ENCODE measurements at regions not wholly inside any gene's neighbourhood (a gene's known extent, or its start where the extent isn't known, plus 50 kb on each side); places are given as distances from the start of the nearest gene placed in this dataset.
"Not testable (repeated sequence)": the region's sequence is repeated elsewhere in the genome, so short reads cannot be mapped to it uniquely, and the experiment has no call there.

GRCh38 chr2:111400598-111401253, 280.0 kb downstream of the BCL2L11 start:
- not testable (repeated sequence) for DNase-seq (ENCODE audit: low spot score)

DNA sequence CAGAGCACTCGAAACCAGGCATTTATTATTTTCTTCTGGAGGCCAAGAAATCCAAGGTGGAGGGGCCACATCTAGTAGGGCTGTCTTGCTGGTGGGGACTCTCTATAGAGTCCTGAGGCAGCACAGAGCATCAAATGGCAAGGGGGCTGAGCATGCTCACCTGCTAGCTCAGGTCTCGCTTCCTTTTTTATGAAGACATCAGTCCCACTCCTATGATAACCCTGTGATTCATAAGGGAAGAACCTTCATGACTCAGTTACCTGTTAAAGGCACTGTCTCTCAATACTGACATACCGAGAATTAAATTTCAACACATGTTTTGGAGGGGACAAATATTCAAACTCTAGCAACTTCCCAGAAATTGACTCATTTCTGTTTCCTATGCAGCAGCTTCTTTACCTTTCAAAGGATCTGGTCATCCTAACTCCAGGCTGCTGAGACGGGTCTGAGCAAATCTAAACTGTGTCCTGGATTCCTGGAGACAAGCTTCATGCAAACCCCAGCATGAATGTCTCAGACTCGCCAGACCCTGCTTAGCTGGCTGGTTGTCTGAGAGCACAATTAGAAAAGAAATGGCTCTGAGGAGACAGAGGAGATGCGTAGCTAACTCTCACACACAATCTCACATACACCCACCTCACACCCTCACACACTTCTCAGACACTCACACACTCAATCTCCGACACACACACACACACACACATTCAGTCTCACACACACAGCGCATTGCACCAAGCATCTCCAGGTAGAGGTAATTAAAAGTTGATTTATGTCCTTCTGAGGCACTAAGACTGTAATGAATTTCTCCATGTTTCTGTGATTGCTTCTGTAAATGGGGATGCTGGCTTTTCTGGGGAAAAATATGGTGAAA, 280.8 kb downstream of the BCL2L11 start:
- not testable (repeated sequence) for DNase-seq (ENCODE audit: low spot score)

- DNase-seq (ENCODE audit: low spot score), result not testable (repeated sequence)
These were observed 281.7 kb downstream of the BCL2L11 start for GRCh38 chr2:111402450-111402849.

DNA sequence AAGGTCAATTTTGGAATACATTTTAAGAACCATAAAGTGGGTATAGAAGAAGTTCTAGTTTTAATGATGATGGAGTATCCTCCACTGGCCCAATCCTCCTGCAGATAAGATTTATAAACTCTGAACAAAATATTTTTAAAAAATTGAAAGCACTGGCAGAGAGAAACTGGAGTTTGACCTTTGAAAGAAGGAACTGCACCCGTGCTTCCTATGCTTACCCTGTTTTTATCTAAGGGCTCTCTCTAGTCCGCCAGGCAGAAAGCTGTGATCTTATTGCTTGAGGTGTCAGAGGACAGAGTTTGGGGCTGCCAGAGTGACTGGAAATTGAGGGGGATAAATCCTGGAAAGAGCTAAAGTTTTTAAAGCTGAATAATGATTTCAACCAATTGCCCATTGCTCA, 282.6 kb downstream of the BCL2L11 start:
- DNase-seq (ENCODE audit: low spot score), result not testable (repeated sequence)

GRCh38 chr2:111406616-111407015, 285.9 kb downstream of the BCL2L11 start:
- not testable (repeated sequence) for DNase-seq (ENCODE audit: low spot score)

DNA sequence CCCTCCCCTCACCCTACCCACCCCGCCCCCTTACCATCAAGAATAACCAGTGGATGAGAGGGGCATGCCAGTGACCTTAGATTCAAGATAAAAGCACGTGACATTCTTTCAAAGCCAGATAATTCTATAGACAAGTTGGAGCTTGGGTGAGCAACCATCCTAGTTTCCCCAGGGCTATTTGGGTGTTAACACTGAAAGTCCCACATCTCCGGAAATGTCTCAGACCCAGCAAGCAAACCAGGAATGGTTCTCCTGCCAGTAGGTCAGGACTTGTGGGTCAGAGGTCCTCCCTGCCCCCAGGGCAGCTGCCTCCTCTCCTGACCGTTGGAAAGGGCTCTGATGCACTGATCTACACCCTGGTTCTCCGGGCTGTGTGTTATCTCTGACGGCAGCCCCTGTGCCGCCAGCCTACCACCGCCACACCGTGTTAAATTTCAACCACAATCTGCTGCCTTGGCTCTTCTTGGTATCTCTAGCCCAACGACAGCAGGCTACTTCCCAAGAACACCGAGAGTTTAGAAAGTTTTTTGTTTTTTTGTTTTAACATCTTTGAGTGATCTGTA, 287.0 kb downstream of the BCL2L11 start:
- DNase-seq (ENCODE audit: low spot score), result not testable (repeated sequence)

DNA sequence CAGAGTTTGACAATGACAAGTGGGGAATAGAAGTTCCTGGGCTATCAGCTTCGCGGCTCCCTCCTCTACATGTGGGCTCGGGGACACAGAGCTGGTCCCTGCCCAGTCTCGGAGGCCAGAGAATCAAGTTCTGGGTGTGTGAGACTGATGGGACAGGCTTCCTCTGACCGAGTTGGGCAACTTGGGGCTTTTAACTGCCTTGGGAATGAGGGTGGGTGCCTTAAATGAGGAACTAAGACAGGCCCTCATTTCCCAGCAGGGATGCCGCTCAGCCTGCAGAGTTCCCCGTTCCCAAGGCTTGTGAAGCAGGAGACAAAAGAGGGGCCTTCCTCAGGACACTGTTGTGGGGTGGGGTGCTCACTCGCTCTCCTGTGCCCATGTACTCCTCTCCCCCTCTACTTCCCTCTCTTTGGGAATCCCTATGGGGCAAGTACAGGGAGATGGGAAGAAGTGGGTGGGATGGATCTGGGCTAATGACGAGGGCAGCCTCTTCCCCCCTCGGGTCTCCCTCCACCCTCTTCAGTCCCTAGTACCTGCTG, 290.2 kb downstream of the BCL2L11 start:
- DNase-seq (ENCODE audit: low spot score), result not testable (repeated sequence)

DNA sequence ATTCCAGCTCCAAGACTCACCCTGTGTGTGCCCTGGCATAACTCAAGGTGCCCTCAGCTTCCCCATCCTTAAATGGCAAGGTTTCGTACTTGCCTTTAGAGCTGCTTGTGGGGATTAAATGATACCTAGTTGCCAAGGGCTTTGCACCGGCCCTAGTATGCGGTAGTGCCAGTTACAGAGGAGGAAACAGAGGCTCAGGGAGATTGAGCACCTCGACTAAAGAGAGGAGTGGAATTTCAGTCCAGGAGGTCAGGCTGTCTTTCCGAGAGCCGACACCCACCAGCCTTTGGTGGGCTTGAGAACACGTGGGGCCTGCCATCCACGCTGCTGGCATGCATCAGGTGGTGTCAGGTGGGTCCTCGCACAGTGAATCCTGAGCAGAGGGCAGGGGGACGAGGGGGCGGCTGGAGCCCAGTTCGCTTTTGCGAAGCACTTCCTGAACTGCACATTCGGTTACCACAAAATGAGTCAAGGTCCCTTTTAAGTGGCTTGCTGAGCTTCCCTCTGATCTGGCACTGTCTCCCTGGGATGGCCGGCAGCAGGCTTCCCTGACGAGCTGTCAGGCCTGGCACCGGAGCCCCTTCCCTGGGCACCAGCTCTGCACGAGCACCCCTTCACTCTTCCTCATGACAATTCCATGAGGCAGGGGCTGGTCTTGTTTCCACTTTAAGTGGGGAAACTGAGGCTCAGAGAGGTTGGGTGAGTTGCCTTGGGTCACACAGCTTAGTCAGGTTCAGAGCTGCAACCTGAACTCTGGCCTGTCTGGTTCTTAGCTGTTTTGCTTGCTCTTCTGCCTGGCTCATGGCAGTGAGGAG, 291.4 kb downstream of the BCL2L11 start:
- not testable (repeated sequence) for DNase-seq (ENCODE audit: low spot score)

GRCh38 chr2:111412841-111413650, 292.3 kb downstream of the BCL2L11 start:
- peak; percentile 68 for DNase-seq (ENCODE audit: low spot score)

GRCh38 chr2:111413950-111414349, 293.2 kb downstream of the BCL2L11 start:
- not testable (repeated sequence) for DNase-seq (ENCODE audit: low spot score)

DNA sequence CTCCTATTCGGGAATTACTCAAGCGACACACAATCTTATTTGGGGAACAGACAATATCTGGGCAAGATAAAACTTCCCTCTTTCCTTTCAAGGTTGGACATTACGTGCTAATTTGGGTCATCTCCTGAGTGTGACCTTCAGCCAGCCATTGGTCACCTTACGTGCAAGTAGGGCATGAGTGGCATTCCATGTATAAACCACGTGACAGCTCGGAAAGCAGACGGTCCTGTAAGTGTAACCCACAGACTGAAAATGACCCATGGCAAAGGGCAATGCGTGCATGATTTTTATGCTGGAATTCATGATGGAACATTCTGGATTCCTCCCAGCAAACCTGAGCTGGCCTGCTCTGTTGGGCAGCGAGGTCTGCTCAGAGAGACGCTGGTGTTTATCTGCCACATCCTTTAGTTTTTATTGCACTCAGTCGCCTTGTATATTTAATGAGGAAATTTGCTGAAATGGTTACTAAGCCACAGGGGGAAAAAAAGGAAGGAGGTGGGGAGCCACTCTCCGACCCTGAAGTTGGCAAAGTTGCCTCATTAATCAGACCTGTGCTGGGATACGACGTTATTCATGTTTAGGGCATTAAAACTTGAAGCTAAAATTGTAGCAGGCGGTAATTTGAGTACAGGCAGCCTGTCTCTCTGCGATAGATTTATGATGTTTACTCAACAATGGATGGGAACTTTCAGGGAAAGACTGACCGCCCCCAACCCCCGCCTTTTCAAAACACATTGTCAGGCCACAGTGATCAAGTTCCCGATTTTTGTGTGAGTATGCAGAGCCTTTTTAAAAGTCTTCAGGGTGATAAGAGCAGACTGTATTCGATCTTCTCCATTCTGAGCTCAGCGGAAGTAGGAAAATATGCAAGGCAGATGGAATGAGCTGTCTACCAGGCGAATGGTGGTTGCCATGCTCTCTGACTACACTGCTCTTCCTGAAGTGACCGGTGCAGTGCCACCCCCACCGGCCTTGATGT, 295.3 kb downstream of the BCL2L11 start:
- peak; percentile 94 for DNase-seq (ENCODE audit: low spot score)

GRCh38 chr2:111417026-111417425, 296.3 kb downstream of the BCL2L11 start:
- DNase-seq (ENCODE audit: low spot score), result not testable (repeated sequence)

- DNase-seq (ENCODE audit: low spot score), result not testable (repeated sequence)
These were observed 297.6 kb downstream of the BCL2L11 start for GRCh38 chr2:111418091-111418875.

DNA sequence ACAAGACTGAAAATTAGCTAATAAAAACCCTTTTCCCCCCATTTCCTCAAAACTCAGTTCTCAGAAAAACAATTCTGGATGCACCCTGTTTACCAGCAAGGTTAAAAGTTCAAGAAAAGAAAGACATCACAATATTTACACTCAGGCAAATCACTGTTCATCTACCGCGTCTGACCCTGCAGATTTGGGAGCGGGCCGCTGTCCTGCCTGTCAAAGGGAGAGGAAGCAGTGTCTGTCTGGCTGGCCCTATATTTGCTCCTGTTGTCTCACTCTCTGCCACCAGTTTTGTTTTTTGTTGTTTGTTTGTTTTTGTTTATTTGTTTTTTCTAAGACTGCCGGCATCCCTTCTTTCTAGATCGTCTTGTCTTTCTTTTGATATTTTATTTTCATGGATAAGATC, 299.4 kb downstream of the BCL2L11 start:
- not testable (repeated sequence) for DNase-seq (ENCODE audit: low spot score)

DNA sequence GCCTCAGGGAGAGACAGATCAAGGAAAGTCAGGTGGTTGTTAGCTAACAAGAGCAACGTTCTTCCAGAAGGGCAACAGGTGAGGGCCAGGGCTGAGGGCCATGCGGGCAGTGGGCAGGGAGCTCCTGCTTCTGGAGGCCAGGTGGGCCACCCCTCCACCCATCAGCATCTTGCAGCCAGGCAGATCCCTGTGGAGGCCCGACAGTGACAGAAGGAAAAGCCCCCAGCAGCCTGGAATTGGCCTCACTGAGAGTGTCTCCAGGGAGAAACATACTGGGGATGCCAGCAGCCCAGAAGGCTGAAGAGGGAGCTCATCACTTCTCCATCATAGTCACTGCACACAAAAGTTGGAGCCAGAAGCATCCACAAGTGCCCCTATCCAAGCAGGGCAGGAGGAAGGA, 300.1 kb downstream of the BCL2L11 start:
- DNase-seq (ENCODE audit: low spot score), result not testable (repeated sequence)

DNA sequence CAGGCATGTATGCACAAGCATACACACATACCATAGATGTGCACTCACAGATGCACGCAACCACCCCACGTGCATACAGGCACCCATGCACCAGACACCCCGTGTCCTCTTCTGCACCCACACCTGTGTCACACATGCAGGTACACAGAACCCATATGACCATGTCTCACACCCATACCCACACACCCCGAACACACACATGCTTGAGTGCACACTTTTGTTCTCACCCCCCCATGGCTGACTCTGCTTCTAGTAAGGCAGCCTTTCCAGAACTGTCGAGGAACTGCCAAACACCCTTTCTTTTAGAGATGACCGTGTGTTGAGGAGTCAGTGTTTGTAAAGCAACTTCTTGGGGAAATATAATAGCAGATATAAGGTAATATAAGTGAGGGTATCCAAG, 301.2 kb downstream of the BCL2L11 start:
- DNase-seq (ENCODE audit: low spot score), result not testable (repeated sequence)

DNA sequence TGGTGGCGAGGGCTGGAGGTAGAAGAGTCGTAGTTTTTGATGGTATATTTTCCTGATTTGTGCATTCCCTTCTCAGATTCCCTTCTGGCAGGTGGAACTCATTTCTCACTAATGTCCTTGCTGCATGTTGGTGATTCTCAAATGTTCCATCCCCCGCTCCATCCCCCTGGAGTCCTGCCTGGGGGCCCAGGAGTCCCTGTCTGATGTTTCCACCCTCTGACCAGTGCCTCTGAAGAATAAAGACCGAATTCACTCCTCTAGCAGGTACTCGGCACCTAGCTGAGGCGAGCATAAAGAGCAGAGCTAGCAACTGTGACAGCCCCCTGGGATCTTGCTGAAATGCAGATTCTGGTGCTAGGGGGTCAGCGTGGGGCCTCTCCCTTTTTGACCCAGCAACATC, 301.8 kb downstream of the BCL2L11 start:
- DNase-seq (ENCODE audit: low spot score), result not testable (repeated sequence)

DNA sequence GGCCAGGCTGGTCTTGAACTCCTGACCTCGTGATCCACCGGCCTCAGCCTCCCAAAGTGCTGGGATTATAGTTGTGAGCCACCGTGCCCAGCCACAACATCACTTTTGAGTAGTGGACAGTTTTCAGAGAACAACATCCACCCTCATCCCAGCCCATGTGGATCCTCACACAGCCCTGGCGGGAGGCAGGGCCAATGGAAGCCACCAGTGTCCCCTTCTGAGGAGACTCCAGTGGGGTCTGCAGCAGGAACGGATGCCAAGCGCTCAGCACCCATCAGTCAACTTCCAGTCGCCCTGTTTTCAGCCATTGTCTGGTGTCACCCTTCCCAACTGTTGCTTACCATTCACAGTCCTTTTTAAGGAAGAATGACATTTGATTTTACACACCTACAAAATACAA, 302.5 kb downstream of the BCL2L11 start:
- DNase-seq (ENCODE audit: low spot score), result not testable (repeated sequence)

DNA sequence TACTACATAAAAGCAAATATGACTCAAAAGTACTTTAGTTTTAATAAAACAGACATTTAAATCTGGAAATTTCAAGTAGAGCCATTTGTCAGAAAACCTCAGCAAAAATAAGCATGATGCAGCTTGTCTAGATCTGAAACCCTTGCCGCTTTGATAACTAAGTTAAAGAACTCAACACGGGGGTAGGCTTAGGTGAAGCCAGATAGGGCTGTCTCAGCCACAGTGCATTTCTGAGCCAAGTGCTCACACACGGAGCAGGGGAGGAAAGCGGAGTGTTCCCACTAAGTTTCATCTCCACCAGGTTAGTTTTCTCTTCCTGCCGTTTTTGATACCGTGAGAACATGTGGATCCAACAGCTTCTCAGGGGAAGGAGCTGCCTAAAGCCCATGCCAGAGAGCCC, 303.5 kb downstream of the BCL2L11 start:
- DNase-seq (ENCODE audit: low spot score), result not testable (repeated sequence)
